ENCODE measurements at regions not wholly inside any gene's neighbourhood (a gene's known extent, or its start where the extent isn't known, plus 50 kb on each side); places are given as distances from the start of the nearest gene placed in this dataset.

- no peak for DNase-seq
These were observed 63.9 kb upstream of the DISP3 start for GRCh38 chr1:11414926-11415538.

GRCh38 chr1:11417162-11417561 is 61.8 kb upstream of the DISP3 start:
- no peak for DNase-seq

GRCh38 chr1:11418056-11418455 is 60.9 kb upstream of the DISP3 start:
- DNase-seq, result no peak

- DNase-seq, result no peak
These were observed 57.5 kb upstream of the DISP3 start for GRCh38 chr1:11421443-11421842.

- DNase-seq, result no peak
These were observed 56.3 kb upstream of the DISP3 start for GRCh38 chr1:11422686-11423085.

- no peak for DNase-seq
These were observed 52.3 kb upstream of the DISP3 start for GRCh38 chr1:11426617-11427016.

- no peak for DNase-seq
These were observed 50.2 kb upstream of the DISP3 start for GRCh38 chr1:11428789-11429188.

Data from NCI-H1092 (cell line).